Lower lobe of right lung (tissue), 2 donors: ENCODE measurements at regions not wholly inside any gene's neighbourhood (a gene's known extent, or its start where the extent isn't known, plus 50 kb on each side); places are given as distances from the start of the nearest gene placed in this dataset.
"Not testable (repeated sequence)": the region's sequence is repeated elsewhere in the genome, so short reads cannot be mapped to it uniquely, and the experiment has no call there.

Experiments
- ATAC-seq, 2 donors: fragments of 200-7000 bp; cut with Tn5 transposase; one replicate each; pipeline ENCODE4 v1.9.1; 2020 to 2022; ENCODE audit warnings: mild to moderate bottlenecking in 2 of 2, moderate library complexity in 2 of 2
- DNase-seq: peaks from one replicate; pipeline ENCODE4 v3.0.0-alpha.2; 2020
- H3K27ac ChIP-seq: fragments of 200-600 bp; one replicate; pipeline ENCODE4 v1.8.0; 2022
- H3K27me3 ChIP-seq: fragments of 200-600 bp; one replicate; pipeline ENCODE4 v1.8.0; 2022; ENCODE audit warnings: low read depth
- H3K36me3 ChIP-seq: fragments of 200-600 bp; one replicate; pipeline ENCODE4 v1.8.0; 2022; ENCODE audit warnings: mild to moderate bottlenecking
- H3K4me1 ChIP-seq: fragments of 200-600 bp; one replicate; pipeline ENCODE4 v1.8.0; 2022
- H3K4me3 ChIP-seq: fragments of 200-600 bp; one replicate; pipeline ENCODE4 v1.8.0; 2022; ENCODE audit warnings: mild to moderate bottlenecking
- H3K9me3 ChIP-seq: fragments of 200-600 bp; one replicate; pipeline ENCODE4 v1.8.0; 2022
- intact Hi-C: fragments of 100-400 bp; cut with DNase I; formaldehyde crosslinking; loops from one replicate; pipeline ENCODE4 v1.11.0; 2022
- TF ChIP-seq, protein P1 (sequence below): fragments of 200-600 bp; IDR thresholded peaks from one replicate; pipeline ENCODE4 v1.8.0; 2022; ENCODE audit warnings: antibody characterized with exemption, mild to moderate bottlenecking
- donor health status: DM: no; HTN: yes; CAD: no; lungs with severe emphysema.

DNA sequence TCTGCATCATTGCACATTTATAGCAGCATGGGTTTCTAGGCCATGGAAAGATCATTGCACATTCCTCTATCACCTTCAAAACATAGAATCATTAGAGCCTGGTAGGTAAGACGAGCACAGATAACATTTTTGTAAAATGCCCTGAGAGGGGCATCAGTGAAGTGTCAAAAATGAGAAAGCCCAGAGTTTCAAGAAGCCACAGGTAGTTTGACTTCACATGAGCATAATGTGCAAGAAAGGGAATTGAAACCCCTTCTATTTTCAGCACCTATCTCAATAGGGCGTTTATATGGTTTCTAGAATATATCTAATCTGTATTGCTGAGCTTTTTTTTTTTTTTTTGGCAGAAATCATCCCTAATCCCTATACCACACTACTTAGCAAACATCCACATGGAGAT is 2441.7 kb downstream of the ARAP2 start:
- TF ChIP-seq, protein P1, sequence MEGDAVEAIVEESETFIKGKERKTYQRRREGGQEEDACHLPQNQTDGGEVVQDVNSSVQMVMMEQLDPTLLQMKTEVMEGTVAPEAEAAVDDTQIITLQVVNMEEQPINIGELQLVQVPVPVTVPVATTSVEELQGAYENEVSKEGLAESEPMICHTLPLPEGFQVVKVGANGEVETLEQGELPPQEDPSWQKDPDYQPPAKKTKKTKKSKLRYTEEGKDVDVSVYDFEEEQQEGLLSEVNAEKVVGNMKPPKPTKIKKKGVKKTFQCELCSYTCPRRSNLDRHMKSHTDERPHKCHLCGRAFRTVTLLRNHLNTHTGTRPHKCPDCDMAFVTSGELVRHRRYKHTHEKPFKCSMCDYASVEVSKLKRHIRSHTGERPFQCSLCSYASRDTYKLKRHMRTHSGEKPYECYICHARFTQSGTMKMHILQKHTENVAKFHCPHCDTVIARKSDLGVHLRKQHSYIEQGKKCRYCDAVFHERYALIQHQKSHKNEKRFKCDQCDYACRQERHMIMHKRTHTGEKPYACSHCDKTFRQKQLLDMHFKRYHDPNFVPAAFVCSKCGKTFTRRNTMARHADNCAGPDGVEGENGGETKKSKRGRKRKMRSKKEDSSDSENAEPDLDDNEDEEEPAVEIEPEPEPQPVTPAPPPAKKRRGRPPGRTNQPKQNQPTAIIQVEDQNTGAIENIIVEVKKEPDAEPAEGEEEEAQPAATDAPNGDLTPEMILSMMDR, result no peak
- Histone ChIP-seq H3K4me3 (no peak overlapping the region), H3K27ac (no peak overlapping the region), H3K36me3 (no peaks in the 10 kb centered on the region), H3K9me3 (no peaks in the 10 kb centered on the region), H3K4me1 (no peaks in the 10 kb centered on the region), H3K27me3 (no peaks in the 10 kb centered on the region)
- ATAC-seq, result no peak
- no peak for DNase-seq
- intact Hi-C loops, result no loop called here

DNA sequence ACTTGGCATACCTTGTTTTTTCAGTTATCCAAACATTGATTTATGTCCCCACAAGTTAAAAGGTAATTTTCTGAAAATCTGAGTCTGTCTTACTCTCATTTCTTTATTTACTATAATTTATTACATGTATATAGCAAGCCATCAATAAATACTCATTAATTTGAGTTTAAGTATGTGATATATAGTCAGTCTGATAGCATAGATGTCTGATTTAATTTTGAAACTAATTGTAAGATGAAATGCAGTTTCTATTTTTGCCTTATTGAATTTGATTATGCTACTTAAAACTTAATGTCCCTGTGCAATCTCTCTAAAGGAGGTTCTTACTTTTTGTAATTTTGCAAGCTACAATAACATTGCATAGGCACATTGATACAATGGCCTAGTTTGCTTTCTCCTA is 2418.6 kb downstream of the ARAP2 start:
- H3K4me1 ChIP-seq, result no peaks in the 10 kb centered on the region
- TF ChIP-seq, protein P1, result no peak

DNA sequence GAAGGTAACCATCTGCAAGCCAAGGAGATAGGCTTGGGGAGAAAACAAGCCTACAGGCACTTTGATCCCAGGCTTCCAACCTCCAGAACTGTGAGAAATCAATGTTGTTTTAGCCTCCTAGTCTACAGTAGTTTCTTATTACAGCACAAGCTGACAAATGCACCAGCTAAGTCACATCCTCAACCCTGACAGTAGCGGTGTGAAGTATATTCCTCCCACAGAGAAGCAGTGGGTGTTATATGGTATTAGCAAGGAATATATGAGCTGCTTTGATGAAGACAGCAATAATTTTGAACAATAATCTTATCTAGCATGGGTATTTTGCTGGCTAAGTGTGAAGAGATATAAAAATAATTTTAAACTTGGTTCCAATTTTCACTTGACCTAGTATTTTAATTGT is 2415.0 kb downstream of the ARAP2 start:
- H3K27me3 ChIP-seq, intact Hi-C loops, H3K4me3 ChIP-seq: not testable (repeated sequence)

More for the DNA sequence above, 2418.6 kb downstream of the ARAP2 start:
- ATAC-seq (no peak), DNase-seq (no peak)
- no peaks in the 10 kb centered on the region for H3K27me3 ChIP-seq
- H3K4me3 ChIP-seq, result no peak overlapping the region
- H3K9me3 ChIP-seq, result no peaks in the 10 kb centered on the region
- intact Hi-C loops, result no loop called here
- no peak overlapping the region for H3K27ac ChIP-seq
- H3K36me3 ChIP-seq, result no peaks in the 10 kb centered on the region

DNA sequence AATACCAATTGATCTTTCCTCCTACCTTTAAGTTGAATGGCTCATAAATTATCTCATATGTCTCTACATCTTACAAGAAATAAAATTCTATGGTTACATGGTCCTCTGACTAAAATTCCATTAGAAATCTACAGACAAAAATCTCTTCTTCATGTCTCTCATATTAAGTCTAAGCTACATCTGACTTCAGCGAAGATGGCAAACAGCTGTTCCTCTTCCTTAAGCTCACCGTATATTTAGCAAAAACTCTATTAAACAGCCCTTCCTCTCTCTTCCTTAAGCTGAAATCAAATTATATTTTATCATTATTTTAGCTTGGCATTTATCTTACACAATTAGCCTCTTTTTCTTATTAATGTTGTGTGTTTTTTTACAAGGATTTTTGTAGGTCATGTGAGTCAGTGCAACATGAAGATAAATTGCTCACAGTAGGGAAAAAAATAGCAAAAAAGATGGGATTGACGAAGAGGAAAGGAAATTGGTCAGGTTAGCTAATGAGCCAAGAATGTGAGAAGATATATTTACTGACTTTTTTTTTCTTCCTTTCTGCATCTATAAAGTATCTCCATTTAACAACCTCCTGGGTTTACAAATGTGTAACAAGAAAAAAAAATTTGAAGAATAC is 2412.8 kb downstream of the ARAP2 start:
- Histone ChIP-seq H3K27me3 (no peaks in the 10 kb centered on the region), H3K4me3 (no peak overlapping the region), H3K4me1 (no peaks in the 10 kb centered on the region), H3K36me3 (no peaks in the 10 kb centered on the region), H3K9me3 (no peaks in the 10 kb centered on the region), H3K27ac (no peak overlapping the region)
- no peak for ATAC-seq
- intact Hi-C loops, result no loop called here
- TF ChIP-seq, protein P1, result no peak
- no peak for DNase-seq

More for the DNA sequence above, 2415.0 kb downstream of the ARAP2 start:
- H3K27ac ChIP-seq, H3K4me1 ChIP-seq, H3K9me3 ChIP-seq, ATAC-seq, H3K36me3 ChIP-seq, DNase-seq: not testable (repeated sequence)

DNA sequence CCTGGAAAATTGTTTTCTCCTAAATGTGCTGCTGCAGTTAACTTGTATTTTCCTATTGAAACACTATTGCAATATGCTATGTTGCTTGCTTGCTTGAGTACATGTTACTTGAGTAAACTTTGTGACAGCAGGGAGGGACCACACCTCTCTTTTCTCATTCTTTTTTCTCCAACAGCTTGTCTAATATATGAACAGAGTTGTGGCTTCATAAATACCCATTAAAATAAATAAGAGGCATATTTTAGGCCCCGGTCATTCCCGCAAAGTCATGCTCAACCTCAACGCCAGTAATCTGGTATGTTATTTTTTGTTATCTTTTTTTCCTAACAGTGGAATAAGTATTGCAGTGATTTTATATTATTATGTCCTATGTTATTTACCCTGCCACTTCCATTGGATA is 2408.6 kb downstream of the ARAP2 start:
- H3K27ac ChIP-seq, H3K36me3 ChIP-seq, H3K4me3 ChIP-seq, H3K4me1 ChIP-seq, H3K27me3 ChIP-seq, DNase-seq, intact Hi-C loops, H3K9me3 ChIP-seq, ATAC-seq: not testable (repeated sequence)

DNA sequence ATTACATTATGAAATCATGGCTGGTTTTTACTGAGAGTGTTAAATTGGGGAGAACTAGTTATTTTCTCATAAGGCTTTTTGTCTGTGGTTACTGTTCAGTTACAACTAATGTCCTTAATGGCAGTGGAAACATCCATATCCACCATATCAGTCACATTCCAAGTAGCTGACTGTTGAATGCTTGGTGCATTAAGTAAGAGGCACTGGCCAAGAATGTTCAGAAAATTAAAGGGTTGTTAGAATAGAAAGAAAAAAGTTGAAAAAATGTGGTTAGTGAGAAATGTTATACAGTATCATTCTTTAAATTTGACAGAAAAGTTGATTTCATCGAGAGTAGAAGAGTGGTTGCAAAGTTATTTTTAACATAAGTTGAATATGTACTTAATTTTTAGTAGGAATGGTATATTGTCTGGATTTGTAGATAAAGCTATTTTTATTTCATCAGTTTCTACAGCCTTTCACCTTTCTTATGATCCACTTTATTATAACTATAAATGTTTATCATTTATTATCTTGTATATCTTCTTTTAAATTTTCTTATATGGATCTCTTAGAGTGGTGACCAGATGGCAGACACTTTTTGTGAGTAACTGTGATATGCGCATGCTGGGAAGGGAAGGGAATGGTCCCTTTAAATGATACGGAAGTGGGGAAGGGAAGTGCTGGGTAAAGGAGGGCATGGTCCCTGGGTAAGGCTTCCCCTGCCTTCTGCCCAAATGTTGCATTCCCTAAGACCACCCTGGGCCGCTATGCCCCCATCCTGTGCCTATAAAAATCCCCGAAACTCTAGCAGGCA is 2407.1 kb downstream of the ARAP2 start:
- intact Hi-C loops, result no loop called here

More for the DNA sequence above, 2407.1 kb downstream of the ARAP2 start:
- Histone ChIP-seq H3K36me3 (no peaks in the 10 kb centered on the region), H3K9me3 (no peaks in the 10 kb centered on the region), H3K27ac (no peak overlapping the region), H3K4me3 (no peak overlapping the region), H3K27me3 (no peaks in the 10 kb centered on the region), H3K4me1 (no peaks in the 10 kb centered on the region)
- TF ChIP-seq, protein P1, result no peak
- DNase-seq (no peak), ATAC-seq (no peak)
